Stimulated activated naive CD8-positive, alpha-beta T cell treated with anti-CD3 and anti-CD28 coated beads, Interleukin-15, amount 100 ng/mL, for 72 hours (primary cell): ENCODE measurements at regions not wholly inside any gene's neighbourhood (a gene's known extent, or its start where the extent isn't known, plus 50 kb on each side); places are given as distances from the start of the nearest gene placed in this dataset.
"Not testable (repeated sequence)": the region's sequence is repeated elsewhere in the genome, so short reads cannot be mapped to it uniquely, and the experiment has no call there.

Source experiments
- ATAC-seq: fragments of 150-1000 bp; cut with Tn5 transposase; 2 replicates; pipeline ENCODE4 v1.10.0; 2021; ENCODE audit warnings: mild to moderate bottlenecking, moderate library complexity
- DNase-seq, 2 donors: peaks; one replicate each; pipeline ENCODE4 v3.0.0; 2021 to 2022
- H3K27ac Mint-ChIP-seq, 2 donors: one replicate each; pipeline ENCODE4 v1.8.0; 2022; ENCODE audit warnings: mild to moderate bottlenecking in 2 of 2, mixed read lengths in 2 of 2, moderate library complexity in 2 of 2
- H3K27me3 Mint-ChIP-seq: one replicate; pipeline ENCODE4 v1.8.0; 2022; ENCODE audit warnings: mixed read lengths
- H3K4me1 Mint-ChIP-seq: one replicate; pipeline ENCODE4 v1.8.0; 2022; ENCODE audit warnings: mild to moderate bottlenecking, mixed read lengths
- H3K4me3 Mint-ChIP-seq, 2 donors: one replicate each; pipeline ENCODE4 v1.8.0; 2022; ENCODE audit warnings: mild to moderate bottlenecking in 2 of 2, mixed read lengths in 2 of 2, moderate library complexity in 1 of 2
- H3K9me3 Mint-ChIP-seq, 2 donors: one replicate each; pipeline ENCODE4 v1.8.0; 2022; ENCODE audit warnings: mixed read lengths in 2 of 2

DNA sequence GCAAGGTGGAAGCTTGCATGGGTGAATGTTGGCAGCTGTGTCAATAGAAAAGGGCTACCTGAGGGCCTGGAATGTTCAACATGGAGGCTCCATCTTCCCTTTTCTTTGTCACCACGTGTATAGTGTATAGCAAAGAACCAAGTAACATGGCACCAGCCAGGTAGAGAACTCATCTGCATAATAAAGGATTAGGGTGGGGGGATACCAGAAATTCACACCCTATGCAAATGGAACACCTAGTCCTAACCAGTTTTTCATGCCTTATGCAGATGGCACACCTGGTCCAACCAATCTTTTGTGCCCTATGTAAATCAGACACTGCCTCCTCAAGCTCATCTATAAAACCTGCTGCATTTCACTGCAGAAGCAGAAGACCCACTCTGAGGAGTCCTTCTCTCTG, 169.6 kb upstream of the GLRA2 start:
- H3K27me3 Mint-ChIP-seq: no peaks in the 10 kb centered on the region
- no peaks in the 10 kb centered on the region for H3K4me1 Mint-ChIP-seq
- ATAC-seq (no peak), DNase-seq (no peak)
- H3K27ac Mint-ChIP-seq: no peak overlapping the region
- no peak overlapping the region for H3K4me3 Mint-ChIP-seq
- H3K9me3 Mint-ChIP-seq: no peaks in the 10 kb centered on the region

DNA sequence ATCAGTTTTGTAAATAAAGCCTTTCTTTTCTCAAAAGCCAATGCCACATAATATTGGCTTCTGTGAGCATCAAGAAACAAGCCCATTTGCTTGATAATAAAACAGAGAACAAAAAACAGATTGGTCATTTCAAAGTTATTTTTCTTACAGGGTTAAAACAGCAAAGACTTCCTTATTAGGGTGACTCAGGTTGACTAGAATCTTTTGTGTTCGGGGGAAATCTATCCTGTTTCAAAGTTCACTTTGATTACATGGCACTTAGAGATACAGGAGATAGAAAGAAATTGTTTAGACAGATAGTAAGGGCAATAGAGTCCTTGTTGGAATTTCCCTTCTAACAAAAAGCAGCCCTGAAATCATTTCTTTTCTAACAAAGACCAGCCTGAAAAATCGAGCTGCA, 170.0 kb upstream of the GLRA2 start:
- H3K27ac Mint-ChIP-seq: no peak overlapping the region
- no peaks in the 10 kb centered on the region for H3K4me1 Mint-ChIP-seq
- DNase-seq (no peak), ATAC-seq (no peak)
- H3K9me3 Mint-ChIP-seq: no peaks in the 10 kb centered on the region
- no peaks in the 10 kb centered on the region for H3K27me3 Mint-ChIP-seq
- H3K4me3 Mint-ChIP-seq: no peak overlapping the region

DNA sequence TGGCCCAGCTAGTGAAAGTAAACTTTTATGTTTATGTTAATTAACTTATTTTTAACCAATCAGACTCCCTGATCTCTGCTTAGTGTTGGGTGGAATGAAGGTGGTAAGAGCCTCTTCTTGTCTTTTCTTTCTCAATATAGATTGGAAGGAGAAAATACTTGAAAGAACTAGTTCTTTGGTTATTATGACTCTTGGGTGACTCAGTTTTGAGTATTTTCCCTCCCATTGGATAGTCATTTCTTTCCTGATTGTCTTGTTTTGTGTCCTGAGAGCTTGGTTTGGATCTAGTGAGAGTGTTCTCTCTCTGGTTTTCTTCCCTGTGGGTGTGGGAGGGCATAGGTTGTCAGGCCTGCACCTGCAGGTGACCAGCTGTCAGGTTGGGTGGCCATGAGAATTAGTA, 172.0 kb upstream of the GLRA2 start:
- Mint-ChIP-seq H3K4me3 (no peak overlapping the region), H3K27ac (no peak overlapping the region), H3K27me3 (no peaks in the 10 kb centered on the region), H3K4me1 (no peaks in the 10 kb centered on the region), H3K9me3 (no peaks in the 10 kb centered on the region)
- DNase-seq: no peak
- ATAC-seq: no peak

DNA sequence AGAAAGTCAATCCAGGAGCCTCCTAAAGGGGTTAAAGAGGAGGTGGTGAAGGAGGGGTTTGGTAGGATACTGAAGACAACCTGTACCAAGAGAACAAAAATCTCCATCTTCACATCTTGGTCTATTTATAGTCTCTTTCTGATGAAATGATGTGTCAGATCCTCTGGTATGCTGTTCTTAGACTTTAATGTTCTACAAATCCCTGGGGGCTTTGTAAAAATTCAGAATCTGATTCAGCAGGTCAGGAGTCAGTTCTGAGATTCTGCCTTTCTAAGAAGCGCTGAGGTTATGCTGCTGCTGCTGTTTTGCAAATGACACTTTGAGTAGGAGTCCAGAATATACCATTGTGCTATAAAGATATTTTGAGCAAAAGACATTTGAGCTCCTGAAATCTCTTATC, 172.9 kb upstream of the GLRA2 start:
- no peak for DNase-seq
- Mint-ChIP-seq H3K27me3 (no peaks in the 10 kb centered on the region), H3K4me3 (no peak overlapping the region), H3K4me1 (no peaks in the 10 kb centered on the region), H3K27ac (no peak overlapping the region), H3K9me3 (no peaks in the 10 kb centered on the region)
- no peak for ATAC-seq

DNA sequence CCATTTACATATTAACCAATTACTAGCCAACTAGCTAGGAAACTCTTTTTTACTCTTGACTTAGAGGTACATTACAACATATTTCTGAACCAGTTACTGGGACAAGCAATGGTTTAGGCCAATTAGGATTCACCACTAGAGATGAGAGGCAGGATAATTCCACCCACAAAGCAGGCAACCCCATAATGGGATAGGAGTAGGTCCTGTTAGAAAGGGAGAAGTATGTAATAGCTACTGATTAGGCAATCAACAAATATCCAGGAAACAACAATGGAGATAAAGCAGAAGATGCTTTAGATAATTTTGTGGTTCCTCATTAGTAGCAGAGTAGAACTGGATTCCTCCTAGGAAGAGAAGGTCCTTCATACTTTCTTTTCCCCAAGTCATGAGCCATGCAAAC, 173.8 kb upstream of the GLRA2 start:
- Mint-ChIP-seq H3K4me3 (no peak overlapping the region), H3K4me1 (no peaks in the 10 kb centered on the region), H3K27ac (peak overlapping the region in 1 of 2 donors; percentile 42), H3K9me3 (no peaks in the 10 kb centered on the region), H3K27me3 (no peaks in the 10 kb centered on the region)
- no peak for ATAC-seq
- DNase-seq: no peak

DNA sequence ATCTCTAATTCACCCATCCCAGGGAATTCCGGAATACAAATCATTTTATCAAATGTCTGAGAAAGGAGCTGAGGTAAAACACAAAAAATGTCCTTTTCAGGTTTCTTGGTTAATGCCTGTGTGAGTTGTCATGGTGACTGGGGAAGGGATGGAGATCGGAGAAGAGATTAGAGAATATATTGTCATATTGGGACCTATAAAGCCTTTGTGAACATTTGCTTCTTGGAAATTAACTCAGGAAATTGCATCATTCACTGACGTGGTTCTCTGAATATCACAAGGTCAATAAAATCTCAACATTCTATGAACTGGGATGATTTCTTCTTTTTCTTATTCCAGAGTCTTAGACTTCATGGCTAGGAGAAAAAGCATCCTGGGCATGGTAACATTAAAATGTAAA, 174.8 kb upstream of the GLRA2 start:
- Mint-ChIP-seq H3K4me1 (no peaks in the 10 kb centered on the region), H3K27me3 (no peaks in the 10 kb centered on the region), H3K27ac (peak overlapping the region; percentile 27 to 62), H3K4me3 (no peak overlapping the region), H3K9me3 (no peaks in the 10 kb centered on the region)
- DNase-seq (no peak), ATAC-seq (no peak)

DNA sequence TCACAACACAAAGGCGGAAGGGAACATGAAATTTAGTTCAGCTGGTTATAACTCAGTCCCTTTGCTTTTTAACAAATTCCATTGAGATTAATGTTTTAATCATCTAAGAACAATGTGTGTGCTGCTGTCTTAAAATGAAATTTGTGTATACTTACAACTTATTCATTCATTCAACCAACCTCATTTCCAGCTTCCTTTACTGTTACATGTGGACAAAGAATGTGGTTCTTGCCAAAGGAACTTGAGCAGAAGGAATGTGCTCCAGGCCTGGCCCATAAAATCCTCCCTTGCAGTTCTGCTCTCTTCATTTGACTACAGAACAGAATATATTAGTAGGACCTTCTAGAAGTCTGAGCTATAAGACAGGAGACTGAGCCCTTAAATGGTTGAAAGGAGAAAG, 176.8 kb upstream of the GLRA2 start:
- H3K27me3 Mint-ChIP-seq: no peaks in the 10 kb centered on the region
- no peak for DNase-seq
- H3K9me3 Mint-ChIP-seq: no peaks in the 10 kb centered on the region

DNA sequence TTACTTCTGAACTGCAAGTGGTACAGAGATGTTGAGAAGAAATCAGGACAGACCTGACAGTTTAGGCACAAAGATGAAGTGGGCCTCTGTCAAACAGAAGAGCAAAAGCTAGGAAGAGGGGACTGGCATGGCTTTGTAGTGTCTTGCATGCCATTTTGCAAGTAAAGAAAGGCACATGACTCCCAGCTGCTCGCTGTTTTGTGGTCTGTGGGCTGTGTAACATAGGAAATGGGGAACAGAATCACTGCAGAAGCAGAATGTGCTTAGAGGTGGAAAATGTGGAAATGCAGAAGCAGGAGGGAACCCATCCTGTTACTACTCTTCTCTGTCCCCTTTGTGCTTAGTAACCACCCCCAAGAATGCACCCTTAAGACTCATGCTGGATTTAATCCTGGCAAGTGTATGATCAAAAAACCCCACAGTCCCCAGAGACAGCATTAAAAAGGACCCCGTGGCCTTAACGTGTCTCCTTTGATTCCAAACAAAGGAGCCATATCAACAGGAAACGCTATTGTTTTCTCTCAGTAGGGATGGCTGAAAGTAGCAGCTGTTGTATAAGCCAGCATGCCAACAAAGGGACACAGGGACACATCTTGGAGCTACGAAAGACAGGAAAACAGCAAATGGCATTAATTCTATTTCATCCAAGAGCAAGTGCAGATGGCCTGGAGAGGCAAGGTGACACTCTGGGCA, 177.6 kb upstream of the GLRA2 start:
- Mint-ChIP-seq H3K27ac (no peak overlapping the region), H3K4me1 (no peaks in the 10 kb centered on the region), H3K27me3 (no peaks in the 10 kb centered on the region), H3K9me3 (peaks cover 0 to under 1% of the 10 kb centered on the region in 2 donors), H3K4me3 (no peak overlapping the region)
- DNase-seq (no peak), ATAC-seq (no peak)

More for the DNA sequence above, 176.8 kb upstream of the GLRA2 start:
- Mint-ChIP-seq H3K4me1 (no peaks in the 10 kb centered on the region), H3K4me3 (no peak overlapping the region), H3K27ac (no peak overlapping the region)
- ATAC-seq: no peak

DNA sequence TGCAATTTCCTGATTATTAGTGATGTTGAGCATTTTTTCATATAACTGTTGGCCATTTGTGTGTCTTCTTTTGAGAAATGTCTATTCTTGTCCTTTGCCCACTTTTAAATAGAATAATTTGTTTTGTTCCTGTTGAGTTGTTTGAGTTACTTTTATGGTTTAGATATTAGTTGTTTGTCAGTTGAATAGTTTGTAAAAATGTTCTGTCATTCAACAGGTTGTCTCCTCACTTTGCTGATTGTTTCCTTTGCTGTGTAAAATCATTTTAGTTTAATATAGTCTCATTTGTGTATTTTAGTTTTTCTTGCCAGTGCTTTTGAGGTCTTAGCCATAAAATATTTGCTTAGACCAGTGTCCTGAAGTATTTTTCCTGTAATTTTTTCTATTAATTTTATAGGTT, 181.8 kb upstream of the GLRA2 start:
- H3K27ac Mint-ChIP-seq: no peak overlapping the region
- H3K4me3 Mint-ChIP-seq: no peak overlapping the region
- no peaks in the 10 kb centered on the region for H3K27me3 Mint-ChIP-seq
- ATAC-seq: no peak
- no peak for DNase-seq
- H3K9me3 Mint-ChIP-seq: peaks cover 5 to 7% of the 10 kb centered on the region in 2 donors
- no peaks in the 10 kb centered on the region for H3K4me1 Mint-ChIP-seq

DNA sequence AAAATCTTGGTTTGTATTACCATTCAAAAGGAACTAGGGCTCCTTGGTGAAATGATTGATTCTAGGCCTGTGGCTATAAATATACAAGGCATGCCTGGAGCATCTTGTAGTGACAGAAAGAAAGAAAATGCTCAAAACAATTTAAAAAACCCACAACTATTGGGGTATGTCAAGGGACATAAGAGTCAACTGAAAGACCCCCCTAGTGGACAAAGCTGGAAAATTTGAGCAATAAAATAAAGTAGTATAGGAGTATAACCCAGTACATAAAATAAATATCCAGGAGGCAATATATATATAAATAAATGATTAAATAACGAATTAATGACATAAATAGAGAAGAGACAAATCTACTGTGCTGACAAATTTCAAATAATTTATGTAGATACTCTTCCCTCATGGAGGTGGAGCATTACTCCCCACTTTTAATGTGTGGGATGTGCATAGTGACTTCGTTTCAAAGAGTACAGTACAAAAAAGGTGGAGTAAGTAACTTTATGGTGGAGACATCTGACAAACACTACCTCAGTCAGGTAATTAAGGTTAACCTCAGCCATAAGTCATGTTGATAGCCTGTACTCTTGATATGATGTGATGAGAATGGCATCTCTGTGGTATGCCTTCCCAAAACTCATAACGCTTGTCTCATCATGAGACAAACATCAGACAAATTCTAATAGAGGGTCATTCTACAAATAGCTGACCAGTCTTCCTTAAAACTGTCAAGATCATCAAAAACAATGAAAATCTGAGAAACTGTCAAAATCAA, 185.0 kb upstream of the GLRA2 start:
- H3K4me1 Mint-ChIP-seq: no peaks in the 10 kb centered on the region
- no peaks in the 10 kb centered on the region for H3K27me3 Mint-ChIP-seq
- peaks cover 5 to 7% of the 10 kb centered on the region in 2 donors for H3K9me3 Mint-ChIP-seq
- DNase-seq (no peak), ATAC-seq (no peak)
- H3K27ac Mint-ChIP-seq: no peak overlapping the region
- no peak overlapping the region for H3K4me3 Mint-ChIP-seq

DNA sequence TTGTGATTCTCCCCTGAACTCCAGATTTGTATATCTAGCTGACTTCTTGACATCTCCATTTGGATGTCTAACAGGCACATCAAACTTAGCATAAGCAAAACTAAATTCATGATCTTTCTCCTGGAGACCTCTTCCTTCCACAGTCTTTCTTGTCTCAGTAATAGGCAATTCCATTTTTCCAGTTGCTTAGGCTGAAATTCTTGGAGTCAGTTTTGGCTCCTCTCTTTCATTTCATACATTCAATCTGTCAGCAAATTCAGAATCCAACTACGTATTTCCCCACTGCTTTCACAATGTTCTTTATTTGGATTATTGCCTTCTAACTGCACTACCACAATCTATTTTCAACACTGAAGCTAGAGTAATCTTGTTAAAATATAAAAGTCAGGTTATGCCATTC, 219.9 kb upstream of the GLRA2 start:
- H3K27ac Mint-ChIP-seq: no peak overlapping the region
- H3K9me3 Mint-ChIP-seq: peaks cover 0 to 5% of the 10 kb centered on the region in 2 donors
- DNase-seq (no peak), ATAC-seq (no peak)
- H3K4me3 Mint-ChIP-seq: no peak overlapping the region
- no peaks in the 10 kb centered on the region for H3K27me3 Mint-ChIP-seq
- H3K4me1 Mint-ChIP-seq: no peaks in the 10 kb centered on the region

DNA sequence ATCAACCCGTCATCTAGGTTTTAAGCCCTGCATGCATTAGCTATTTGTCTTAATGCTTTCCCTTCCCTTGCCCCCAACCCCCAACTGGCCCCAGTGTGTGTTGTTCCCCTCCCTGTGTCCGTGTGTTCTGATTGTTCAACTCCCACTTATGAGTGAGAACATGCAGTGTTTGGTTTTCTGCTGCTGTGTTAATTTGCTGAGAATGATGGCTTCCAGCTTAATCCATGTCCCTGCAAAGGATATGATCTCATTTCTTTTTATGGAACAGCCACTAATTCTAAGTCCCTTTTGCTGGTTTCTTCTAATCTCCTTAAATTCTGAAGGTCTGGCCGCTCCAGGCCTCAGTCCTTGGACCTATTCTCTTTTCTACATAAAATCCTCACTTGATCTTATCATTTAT, 220.4 kb upstream of the GLRA2 start:
- ATAC-seq, H3K4me1 Mint-ChIP-seq: not testable (repeated sequence)

DNA sequence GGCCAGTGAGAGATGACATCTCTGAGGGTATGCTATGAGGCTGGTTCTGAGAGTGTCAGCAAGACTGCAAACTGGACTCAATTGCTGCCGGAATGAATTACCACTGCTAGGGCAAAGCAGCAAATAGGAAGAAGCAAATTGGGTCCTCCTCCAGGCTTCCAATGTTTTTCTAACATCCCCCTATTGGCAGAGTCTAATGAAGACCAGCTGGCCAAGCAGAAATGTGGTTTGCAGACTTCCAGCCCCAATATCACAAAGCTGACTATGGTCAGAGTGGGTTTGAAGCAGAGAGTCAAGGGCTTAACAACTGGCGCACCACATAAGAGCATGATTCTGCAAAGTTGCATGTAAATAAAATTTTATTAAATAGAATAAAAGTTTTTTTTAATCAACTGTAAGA, 225.4 kb upstream of the GLRA2 start:
- Mint-ChIP-seq H3K9me3 (no peaks in the 10 kb centered on the region), H3K27me3 (no peaks in the 10 kb centered on the region), H3K4me3 (no peak overlapping the region), H3K27ac (no peak overlapping the region), H3K4me1 (no peaks in the 10 kb centered on the region)
- no peak for ATAC-seq
- no peak for DNase-seq

More for the DNA sequence above, 220.4 kb upstream of the GLRA2 start:
- DNase-seq, H3K4me3 Mint-ChIP-seq, H3K27me3 Mint-ChIP-seq, H3K27ac Mint-ChIP-seq, H3K9me3 Mint-ChIP-seq: not testable (repeated sequence)

DNA sequence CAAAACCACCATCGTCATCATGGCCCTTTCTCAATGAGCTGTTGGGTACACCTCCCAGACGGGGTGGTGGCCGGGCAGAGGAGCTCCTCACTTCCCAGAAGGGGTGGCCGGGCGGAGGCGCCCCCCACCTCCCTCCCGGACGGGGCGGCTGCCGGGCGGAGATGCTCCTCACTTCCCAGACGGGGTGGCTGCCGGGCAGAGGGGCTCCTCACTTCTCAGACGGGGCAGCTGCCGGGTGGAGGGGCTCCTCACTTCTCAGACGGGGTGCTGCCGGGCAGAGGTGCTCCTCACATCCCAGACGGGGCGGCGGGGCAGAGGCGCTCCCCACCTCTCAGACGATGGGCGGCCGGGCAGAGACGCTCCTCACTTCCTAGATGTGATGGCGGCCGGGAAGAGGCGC, 226.8 kb upstream of the GLRA2 start:
- DNase-seq, ATAC-seq, H3K4me1 Mint-ChIP-seq, H3K27me3 Mint-ChIP-seq, H3K27ac Mint-ChIP-seq, H3K9me3 Mint-ChIP-seq, H3K4me3 Mint-ChIP-seq: not testable (repeated sequence)

DNA sequence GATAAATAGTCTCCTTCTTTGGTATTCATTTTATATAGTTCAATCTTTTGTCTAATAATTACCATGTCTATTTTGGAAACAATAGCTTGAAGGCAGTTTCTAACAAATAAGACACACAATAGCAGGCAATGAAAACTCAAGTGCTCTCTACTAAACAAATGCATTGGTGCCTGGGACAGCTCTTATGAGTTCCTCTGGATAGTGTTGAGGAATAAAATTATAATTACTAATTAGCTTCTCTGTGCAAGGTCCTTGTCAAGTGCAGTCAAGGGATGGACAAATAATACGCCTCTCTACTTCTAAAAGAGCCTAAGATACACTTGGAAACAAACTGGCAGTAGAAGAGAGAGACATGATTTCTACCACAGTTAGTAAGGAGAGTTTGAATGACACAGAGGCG, 229.0 kb upstream of the GLRA2 start:
- no peak for DNase-seq
- Mint-ChIP-seq H3K4me1 (no peaks in the 10 kb centered on the region), H3K4me3 (no peak overlapping the region), H3K9me3 (no peaks in the 10 kb centered on the region), H3K27me3 (no peaks in the 10 kb centered on the region), H3K27ac (no peak overlapping the region)
- no peak for ATAC-seq

DNA sequence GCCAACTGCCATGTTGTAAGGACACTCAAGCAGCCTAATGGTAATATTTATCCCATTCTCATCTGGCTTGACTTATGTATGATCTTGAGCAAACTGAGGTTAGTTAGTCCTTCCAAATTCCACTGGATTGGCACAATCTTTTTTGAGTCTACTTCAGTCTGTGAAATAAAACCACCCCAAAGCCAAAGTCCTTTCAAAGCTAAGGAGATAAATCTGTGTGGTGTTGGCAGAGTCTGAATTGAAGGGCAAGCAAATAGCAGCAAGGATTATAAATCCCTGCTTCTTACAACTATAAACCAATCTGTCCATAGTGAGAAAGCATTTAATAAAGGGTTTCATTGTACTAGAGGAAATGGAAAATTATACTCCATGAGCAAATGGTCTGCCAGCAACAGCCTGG, 233.9 kb upstream of the GLRA2 start:
- ATAC-seq: no peak
- DNase-seq: no peak
- Mint-ChIP-seq H3K4me3 (no peak overlapping the region), H3K4me1 (no peaks in the 10 kb centered on the region), H3K27me3 (no peaks in the 10 kb centered on the region), H3K9me3 (no peaks in the 10 kb centered on the region), H3K27ac (no peak overlapping the region)
